Endothelial cell of umbilical vein (primary cell): ENCODE measurements at regions not wholly inside any gene's neighbourhood (a gene's known extent, or its start where the extent isn't known, plus 50 kb on each side); places are given as distances from the start of the nearest gene placed in this dataset.

ENCODE experiments used
- BruUV-seq: library from RNA; stranded (reverse); fragments of 400-500 nt; replicated peaks from 2 replicates; lab custom pipeline; 2021; lab: Mats Ljungman, UMichigan
- CTCF ChIA-PET: fragments of 300-600, 350-600 bp; sonication (Branson Sonifier 250); formaldehyde crosslinking; loops from one replicate; lab custom pipeline; 2021; ENCODE audit warnings: antibody characterized with exemption, inconsistent platforms; lab: Charles Lee
- POLR2A ChIA-PET: fragments of 300-600, 350-600 bp; sonication (Branson Sonifier 250); formaldehyde crosslinking; loops from one replicate; lab custom pipeline; 2021; ENCODE audit warnings: antibody characterized with exemption, inconsistent platforms; lab: Charles Lee
- DNase-seq: peaks from one replicate; pipeline ENCODE4 v3.0.0-alpha.2; 2011; ENCODE audit warnings: low read depth, low spot score
- FAIRE-seq: peaks from 2 replicates; lab custom pipeline; 2011; peaks lifted over from hg19 to GRCh38; lab: Jason Lieb, UNC
- H2AFZ ChIP-seq: 2 replicates; pipeline ENCODE4 v1.6.0; 2012; ENCODE audit warnings: low read depth, low read length, control low read depth, inconsistent platforms
- H3K27ac ChIP-seq: 2 replicates; pipeline ENCODE4 v1.5.1; 2011; ENCODE audit warnings: low read depth, mild to moderate bottlenecking, control low read depth, low read length, moderate library complexity; ENCODE audit not compliant: insufficient read depth
- H3K27me3 ChIP-seq, 2 experiments: 2 replicates each; pipeline versions ENCODE4 v1.6.0 to v1.6.1; 2011; ENCODE audit warnings: low read length in 2 of 2, mixed read lengths in 1 of 2; ENCODE audit not compliant: control insufficient read depth in 2 of 2, insufficient read depth in 2 of 2
- H3K36me3 ChIP-seq, 2 experiments: 2 replicates in 1 of 2; 3 replicates in 1 of 2; pipeline ENCODE4 v1.5.1; 2011; ENCODE audit warnings: low read length in 2 of 2, mild to moderate bottlenecking in 1 of 2, moderate library complexity in 1 of 2; ENCODE audit not compliant: control insufficient read depth in 2 of 2, insufficient read depth in 2 of 2; ENCODE audit errors: extremely low read depth in 1 of 2
- H3K4me1 ChIP-seq: 3 replicates; pipeline ENCODE4 v1.5.1; 2011; ENCODE audit warnings: mild to moderate bottlenecking, low read length; ENCODE audit not compliant: control insufficient read depth, insufficient read depth; ENCODE audit errors: extremely low read depth
- H3K4me2 ChIP-seq: 2 replicates; pipeline ENCODE4 v1.6.1; 2011; ENCODE audit warnings: low read length, control low read depth, mixed read lengths; ENCODE audit not compliant: insufficient read depth
- H3K4me3 ChIP-seq, 3 experiments: fragments of 200-600 bp in 1 of 3; sonication (generic), shearing (Covaris generic) in 1 of 3; replicated peaks in 1 of 3; 2 replicates each; pipeline ENCODE4 v1.5.1; 2011 to 2016; ENCODE audit warnings: control low read depth in 3 of 3, low read length in 3 of 3, mild to moderate bottlenecking in 2 of 3, inconsistent platforms in 1 of 3, low read depth in 1 of 3, moderate library complexity in 1 of 3; ENCODE audit not compliant: insufficient read depth in 1 of 3
- H3K79me2 ChIP-seq: 2 replicates; pipeline ENCODE4 v1.6.0; 2012; ENCODE audit warnings: low read length, inconsistent platforms; ENCODE audit not compliant: control insufficient read depth, insufficient read depth
- H3K9ac ChIP-seq: replicated peaks from 2 replicates; pipeline ENCODE3; 2011; ENCODE audit warnings: low read length, control low read depth; ENCODE audit not compliant: insufficient read depth; ENCODE audit errors: extremely low read depth
- H3K9me1 ChIP-seq: replicated peaks from 3 replicates; pipeline ENCODE4 v1.6.0; 2011; ENCODE audit warnings: mild to moderate bottlenecking, low read length; ENCODE audit not compliant: control insufficient read depth, insufficient read depth; ENCODE audit errors: extremely low read depth
- H3K9me3 ChIP-seq: replicated peaks from 2 replicates; pipeline ENCODE4 v1.5.1; 2012; ENCODE audit warnings: low read length, inconsistent platforms; ENCODE audit not compliant: control insufficient read depth, insufficient read depth
- H4K20me1 ChIP-seq: replicated peaks from 2 replicates; pipeline ENCODE3; 2011; ENCODE audit warnings: mild to moderate bottlenecking, low read length; ENCODE audit not compliant: control insufficient read depth, insufficient read depth; ENCODE audit errors: extremely low read depth
- CTCF ChIP-seq, 2 donors: IDR thresholded peaks; 1 replicate in 1 of 2; 2 replicates in 1 of 2; pipeline ENCODE4 v1.5.1; 2011; ENCODE audit warnings: low read length in 2 of 2, mild to moderate bottlenecking in 2 of 2, moderate library complexity in 2 of 2, control low read depth in 1 of 2, inconsistent platforms in 1 of 2, low read depth in 1 of 2; ENCODE audit not compliant: insufficient read depth in 1 of 2; ENCODE audit errors: extremely low read depth in 1 of 2
- EZH2 ChIP-seq: IDR thresholded peaks from 2 replicates; pipeline ENCODE4 v1.6.1; 2012; ENCODE audit warnings: borderline replicate concordance, low read depth, mild to moderate bottlenecking, moderate library complexity, low read length, inconsistent platforms; ENCODE audit not compliant: severe bottlenecking
- FOS ChIP-seq: IDR thresholded peaks from 2 replicates; pipeline ENCODE4 v1.6.1; 2011; ENCODE audit warnings: mild to moderate bottlenecking, low read length, moderate library complexity, borderline replicate concordance; ENCODE audit not compliant: insufficient read depth
- GATA2 ChIP-seq: IDR thresholded peaks from 2 replicates; pipeline ENCODE4 v1.7.0; 2011; ENCODE audit warnings: low read depth, mild to moderate bottlenecking, moderate library complexity, mixed read lengths, low read length; ENCODE audit not compliant: insufficient read length, insufficient read depth
- JUN ChIP-seq: IDR thresholded peaks from 2 replicates; pipeline ENCODE4 v1.6.1; 2011; ENCODE audit warnings: borderline replicate concordance, low read depth; ENCODE audit not compliant: insufficient read length, insufficient read depth
- MAX ChIP-seq: IDR thresholded peaks from 2 replicates; pipeline ENCODE4 v1.6.1; 2011; ENCODE audit not compliant: insufficient read depth, insufficient read length
- MYC ChIP-seq: IDR thresholded peaks from one replicate; pipeline ENCODE4 v1.6.1; 2011; ENCODE audit warnings: mild to moderate bottlenecking, low read depth, low read length
- POLR2A ChIP-seq: IDR thresholded peaks from 2 replicates; pipeline ENCODE4 v1.6.1; 2012; ENCODE audit warnings: low read depth, mild to moderate bottlenecking, control low read depth, low read length
- POLR2AphosphoS5 ChIP-seq: IDR thresholded peaks from 2 replicates; pipeline ENCODE4 v1.6.1; 2012; ENCODE audit warnings: low read depth, mild to moderate bottlenecking, control low read depth, low read length, moderate library complexity; ENCODE audit not compliant: insufficient read depth
- dilution Hi-C: fragments of 300-500 bp; cut with MboI; formaldehyde crosslinking; loops from one replicate; pipeline ENCODE4 v1.15.0; 2019; ENCODE audit warnings: low sequenced_read_pairs; ENCODE audit not compliant: extremely low pct_ligation_motif_present
- intact Hi-C: fragments of 100-400 bp; cut with micrococcal nuclease; formaldehyde crosslinking; loops from one replicate; pipeline ENCODE4 v1.10.0; 2022

DNA sequence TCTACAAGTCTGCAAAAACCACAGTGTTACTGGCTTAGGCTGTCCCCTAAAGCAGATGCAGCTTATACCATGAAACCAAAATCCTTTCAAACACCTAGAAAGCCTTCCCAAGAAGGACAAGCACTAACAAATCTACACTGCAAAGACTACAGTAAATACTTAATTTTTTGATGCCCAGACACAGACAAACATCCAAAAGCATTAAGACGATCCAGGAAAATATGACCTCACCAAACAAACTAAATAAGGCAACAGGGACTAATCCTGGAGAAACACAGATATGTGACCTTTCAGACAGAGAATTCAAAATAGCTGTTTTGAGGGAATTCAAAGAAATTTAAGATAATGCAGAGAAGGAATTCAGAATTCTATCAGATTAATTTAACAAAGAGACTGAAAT lies 423.5 kb downstream of the COL12A1 start:
- no peaks in the 10 kb centered on the region for H3K79me2 ChIP-seq
- dilution Hi-C loops: no loop called here
- no peaks in the 10 kb centered on the region for H3K9me1 ChIP-seq
- H3K4me1 ChIP-seq: no peaks in the 10 kb centered on the region
- no peak overlapping the region for H2AFZ ChIP-seq
- ChIA-PET POLR2A (no interaction called here), CTCF (no interaction called here)
- H3K36me3 ChIP-seq: no peaks in the 10 kb centered on the region
- H3K27ac ChIP-seq: no peak overlapping the region
- no TSS peak for BruUV-seq
- no peak for TF ChIP-seq GATA2
- TF ChIP-seq JUN: no peak
- no peak for TF ChIP-seq POLR2A
- TF ChIP-seq POLR2AphosphoS5: no peak
- TF ChIP-seq CTCF (IDR thresholded peaks at IDR 0.05; ENCODE audit: extremely low read depth in 1 of 2, insufficient read depth in 1 of 2, low read depth in 1 of 2, low read length in 2 of 2): no peak
- TF ChIP-seq FOS: no peak
- no peak for TF ChIP-seq MAX
- no peak for TF ChIP-seq MYC
- no peak for TF ChIP-seq EZH2
- H4K20me1 ChIP-seq: no peaks in the 10 kb centered on the region
- no peaks in the 10 kb centered on the region for H3K9me3 ChIP-seq
- peaks cover 2% of the 10 kb centered on the region in 2 experiments for H3K27me3 ChIP-seq
- H3K4me3 ChIP-seq: no peak overlapping the region
- H3K9ac ChIP-seq: no peak overlapping the region
- no peak overlapping the region for H3K4me2 ChIP-seq
- FAIRE-seq: no peak
- no peak for DNase-seq
- intact Hi-C loops: no loop called here
